ENCODE measurements at regions not wholly inside any gene's neighbourhood (a gene's known extent, or its start where the extent isn't known, plus 50 kb on each side); places are given as distances from the start of the nearest gene placed in this dataset.

GRCh38 chr13:65088906-65089305 lies 2141.2 kb downstream of the PCDH9 start:
- Histone ChIP-seq H3K9me3 (no peaks in the 10 kb centered on the region), H3K4me3 (no peak overlapping the region), H3K36me3 (no peaks in the 10 kb centered on the region), H3K27me3 (ENCODE audit: low read depth) (no peaks in the 10 kb centered on the region), H3K27ac (no peak overlapping the region), H3K4me1 (no peaks in the 10 kb centered on the region)
- intact Hi-C loops (cut with DNase I): no loop called here
- ATAC-seq (no peak), DNase-seq (no peak)
- TF ChIP-seq, protein P1, sequence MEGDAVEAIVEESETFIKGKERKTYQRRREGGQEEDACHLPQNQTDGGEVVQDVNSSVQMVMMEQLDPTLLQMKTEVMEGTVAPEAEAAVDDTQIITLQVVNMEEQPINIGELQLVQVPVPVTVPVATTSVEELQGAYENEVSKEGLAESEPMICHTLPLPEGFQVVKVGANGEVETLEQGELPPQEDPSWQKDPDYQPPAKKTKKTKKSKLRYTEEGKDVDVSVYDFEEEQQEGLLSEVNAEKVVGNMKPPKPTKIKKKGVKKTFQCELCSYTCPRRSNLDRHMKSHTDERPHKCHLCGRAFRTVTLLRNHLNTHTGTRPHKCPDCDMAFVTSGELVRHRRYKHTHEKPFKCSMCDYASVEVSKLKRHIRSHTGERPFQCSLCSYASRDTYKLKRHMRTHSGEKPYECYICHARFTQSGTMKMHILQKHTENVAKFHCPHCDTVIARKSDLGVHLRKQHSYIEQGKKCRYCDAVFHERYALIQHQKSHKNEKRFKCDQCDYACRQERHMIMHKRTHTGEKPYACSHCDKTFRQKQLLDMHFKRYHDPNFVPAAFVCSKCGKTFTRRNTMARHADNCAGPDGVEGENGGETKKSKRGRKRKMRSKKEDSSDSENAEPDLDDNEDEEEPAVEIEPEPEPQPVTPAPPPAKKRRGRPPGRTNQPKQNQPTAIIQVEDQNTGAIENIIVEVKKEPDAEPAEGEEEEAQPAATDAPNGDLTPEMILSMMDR (IDR thresholded peaks at IDR 0.05): no peak

- H3K4me1 ChIP-seq: no peaks in the 10 kb centered on the region
- no peak for DNase-seq
- intact Hi-C loops (cut with DNase I): no loop called here
Measured at GRCh38 chr13:65085977-65086376, 2144.2 kb downstream of the PCDH9 start.

GRCh38 chr13:65074248-65074647 lies 2155.9 kb downstream of the PCDH9 start:
- Histone ChIP-seq H3K27me3 (ENCODE audit: low read depth) (no peaks in the 10 kb centered on the region), H3K36me3 (no peaks in the 10 kb centered on the region), H3K4me1 (no peaks in the 10 kb centered on the region), H3K4me3 (no peak overlapping the region), H3K27ac (no peak overlapping the region), H3K9me3 (no peaks in the 10 kb centered on the region)
- DNase-seq: no peak
- no peak for ATAC-seq
- TF ChIP-seq, protein P1 (IDR thresholded peaks at IDR 0.05): no peak
- intact Hi-C loops (cut with DNase I): no loop called here

More at GRCh38 chr13:65085977-65086376, 2144.2 kb downstream of the PCDH9 start:
- TF ChIP-seq, protein P1 (IDR thresholded peaks at IDR 0.05): no peak
- no peak for ATAC-seq
- Histone ChIP-seq H3K4me3 (no peak overlapping the region), H3K9me3 (no peaks in the 10 kb centered on the region), H3K27me3 (ENCODE audit: low read depth) (no peaks in the 10 kb centered on the region), H3K36me3 (no peaks in the 10 kb centered on the region), H3K27ac (no peak overlapping the region)

GRCh38 chr13:65064967-65065366 lies 2165.2 kb downstream of the PCDH9 start:
- Histone ChIP-seq H3K4me1 (no peaks in the 10 kb centered on the region), H3K27me3 (ENCODE audit: low read depth) (no peaks in the 10 kb centered on the region), H3K27ac (no peak overlapping the region), H3K9me3 (no peaks in the 10 kb centered on the region), H3K4me3 (no peak overlapping the region), H3K36me3 (no peaks in the 10 kb centered on the region)
- TF ChIP-seq, protein P1 (IDR thresholded peaks at IDR 0.05): no peak
- intact Hi-C loops (cut with DNase I): no loop called here
- ATAC-seq: no peak
- no peak for DNase-seq

DNA sequence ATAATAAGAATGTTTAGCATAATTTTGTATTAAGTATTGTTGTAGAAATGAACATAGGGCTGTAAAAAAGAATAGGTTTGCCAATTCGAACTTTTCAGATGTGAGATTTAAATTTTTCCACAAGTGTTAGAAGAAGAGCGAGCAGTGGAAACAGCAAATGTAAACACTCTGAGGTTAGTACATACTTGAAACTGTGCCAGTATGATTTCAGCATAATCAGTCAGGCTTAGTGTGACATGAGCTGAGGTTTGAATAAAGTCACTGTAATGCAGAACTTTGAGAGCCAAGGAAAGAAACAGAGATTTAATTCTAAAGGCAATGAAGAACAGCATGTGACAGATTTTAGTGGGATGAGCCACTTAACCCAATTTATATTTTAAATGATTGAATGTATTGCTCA lies 2166.4 kb downstream of the PCDH9 start:
- H3K4me3 ChIP-seq: no peak overlapping the region
- no peaks in the 10 kb centered on the region for H3K9me3 ChIP-seq
- H3K36me3 ChIP-seq: no peaks in the 10 kb centered on the region
- DNase-seq: no peak
- no peaks in the 10 kb centered on the region for H3K4me1 ChIP-seq
- no peaks in the 10 kb centered on the region for H3K27me3 ChIP-seq (ENCODE audit: low read depth)
- ATAC-seq: no peak
- no peak overlapping the region for H3K27ac ChIP-seq
- TF ChIP-seq, protein P1 (IDR thresholded peaks at IDR 0.05): no peak
- intact Hi-C loops (cut with DNase I): no loop called here

- no peaks in the 10 kb centered on the region for H3K27me3 ChIP-seq (ENCODE audit: low read depth)
- TF ChIP-seq, protein P1 (IDR thresholded peaks at IDR 0.05): no peak
- peaks cover 5% of the 10 kb centered on the region for H3K9me3 ChIP-seq
- H3K36me3 ChIP-seq: no peaks in the 10 kb centered on the region
- no peak for ATAC-seq
- no peak overlapping the region for H3K27ac ChIP-seq
- no peak overlapping the region for H3K4me3 ChIP-seq
- no peaks in the 10 kb centered on the region for H3K4me1 ChIP-seq
- DNase-seq: no peak
- intact Hi-C loops (cut with DNase I): no loop called here
Measured at GRCh38 chr13:65057986-65058385, 2172.2 kb downstream of the PCDH9 start.

Measured in lower lobe of right lung (tissue), 2 donors.